K562 (cell line): ENCODE measurements at regions not wholly inside any gene's neighbourhood (a gene's known extent, or its start where the extent isn't known, plus 50 kb on each side); places are given as distances from the start of the nearest gene placed in this dataset.

Experiments used
- ATAC-seq: fragments of 200-7000 bp; cut with Tn5 transposase; 3 replicates; pipeline ENCODE4 v1.9.1; 2020; ENCODE audit warnings: moderate library complexity
- BruUV-seq: library from RNA; stranded (reverse); fragments of 400-500 nt; replicated peaks from 2 replicates; lab custom pipeline; 2021; lab: Mats Ljungman, UMichigan
- CTCF ChIA-PET: fragments of 300-600 bp; formaldehyde crosslinking; extraction: SDS; loops from one replicate; lab custom pipeline; 2021; ENCODE audit warnings: low intra/inter-chr PET ratio; lab: Yijun Ruan, JAX
- POLR2A ChIA-PET: fragments of 300-600, 350-650 bp; sonication (Branson Sonifier 250); formaldehyde crosslinking; extraction: SDS; loops from one replicate; lab custom pipeline; 2021; ENCODE audit warnings: antibody characterized with exemption, inconsistent platforms; lab: Yijun Ruan, JAX
- DNase-seq, 4 experiments: peaks; one replicate each; pipeline versions ENCODE4 v3.0.0 to v3.0.0-alpha.2; 2011 to 2018; ENCODE audit warnings: low spot score in 3 of 4, mixed read lengths in 3 of 4; ENCODE audit errors: extremely low read depth in 1 of 4
- FAIRE-seq: peaks from 2 replicates; lab custom pipeline; 2011; peaks lifted over from hg19 to GRCh38; lab: Jason Lieb, UNC
- H2AFZ ChIP-seq: 2 replicates; pipeline ENCODE4 v1.6.0; 2011; ENCODE audit warnings: low read depth, low read length, control low read depth, inconsistent platforms
- H3K27ac ChIP-seq: fragments of 200-600 bp; 3 replicates; pipeline ENCODE4 v1.8.0; 2011; ENCODE audit warnings: low read depth, mild to moderate bottlenecking, control low read depth, inconsistent platforms, low read length, moderate library complexity, mixed read lengths; ENCODE audit errors: extremely low read depth
- H3K27me3 ChIP-seq, 2 experiments: fragments of 300-600 bp in 1 of 2; 2 replicates in 1 of 2; 3 replicates in 1 of 2; pipeline versions ENCODE4 v1.6.0 to v1.8.0; 2011; ENCODE audit warnings: inconsistent platforms in 2 of 2, low read length in 2 of 2, mild to moderate bottlenecking in 1 of 2, mixed read lengths in 1 of 2, moderate library complexity in 1 of 2; ENCODE audit not compliant: control insufficient read depth in 2 of 2, insufficient read depth in 2 of 2
- H3K36me3 ChIP-seq: fragments of 300-600 bp; 3 replicates; pipeline ENCODE4 v1.8.0; 2011; ENCODE audit warnings: mild to moderate bottlenecking, low read length, inconsistent platforms; ENCODE audit not compliant: control insufficient read depth, insufficient read depth
- H3K4me1 ChIP-seq, 2 experiments: fragments of 200-600 bp in 1 of 2; replicated peaks in 1 of 2; 2 replicates in 1 of 2; 3 replicates in 1 of 2; pipeline versions ENCODE4 v1.5.1 to v1.8.0; 2011; ENCODE audit warnings: inconsistent platforms in 2 of 2, low read length in 2 of 2, mild to moderate bottlenecking in 1 of 2, mixed read lengths in 1 of 2, moderate library complexity in 1 of 2; ENCODE audit not compliant: control insufficient read depth in 2 of 2, insufficient read depth in 2 of 2
- H3K4me2 ChIP-seq: 2 replicates; pipeline ENCODE4 v1.6.1; 2011; ENCODE audit warnings: low read length, control low read depth, inconsistent platforms, mixed read lengths; ENCODE audit not compliant: insufficient read depth
- H3K4me3 ChIP-seq: fragments of 200-600 bp; sonication (generic), shearing (Covaris generic); 2 replicates; pipeline ENCODE4 v1.5.1; 2016; ENCODE audit warnings: control low read depth, inconsistent platforms
- H3K79me2 ChIP-seq: fragments of 200-600 bp; 3 replicates; pipeline ENCODE4 v1.8.0; 2011; ENCODE audit warnings: low read length, inconsistent platforms; ENCODE audit not compliant: control insufficient read depth, insufficient read depth
- H3K9ac ChIP-seq, 2 experiments: 2 replicates each; pipeline versions ENCODE4 v1.6.0 to v1.6.1; 2011; ENCODE audit warnings: low read depth in 2 of 2, low read length in 2 of 2, control low read depth in 1 of 2, inconsistent platforms in 1 of 2, mild to moderate bottlenecking in 1 of 2, mixed read lengths in 1 of 2; ENCODE audit not compliant: insufficient read depth in 1 of 2
- H3K9me1 ChIP-seq: one replicate; pipeline ENCODE4 v1.6.0; 2011; ENCODE audit warnings: inconsistent platforms, mild to moderate bottlenecking, low read length, moderate library complexity; ENCODE audit not compliant: control insufficient read depth, insufficient read depth
- H3K9me3 ChIP-seq: replicated peaks from 2 replicates; pipeline ENCODE4 v1.5.1; 2011; ENCODE audit warnings: low read depth, low read length, inconsistent platforms; ENCODE audit not compliant: control insufficient read depth, insufficient read depth
- H4K20me1 ChIP-seq: replicated peaks from 2 replicates; pipeline ENCODE4 v1.6.1; 2011; ENCODE audit warnings: low read length, inconsistent platforms, mixed read lengths; ENCODE audit not compliant: control insufficient read depth, insufficient read depth
- CBX5 ChIP-seq: IDR thresholded peaks from 2 replicates; pipeline ENCODE4 v1.6.1; 2014; ENCODE audit warnings: low read depth, borderline replicate concordance
- E2F4 ChIP-seq: sonication (generic); formaldehyde crosslinking; IDR thresholded peaks from 2 replicates; pipeline ENCODE4 v1.8.0; 2022; ENCODE audit warnings: mild to moderate bottlenecking, low read depth, missing genetic modification reagents
- MLLT1 ChIP-seq, 2 experiments: fragments of 450-650 bp; IDR thresholded peaks; 2 replicates each; pipeline ENCODE4 v1.6.1; 2016
- MNT ChIP-seq, 2 experiments: fragments of 450-650 bp; conservative IDR thresholded peaks; 2 replicates each; pipeline ENCODE4 v1.6.1; 2017; ENCODE audit warnings: mild to moderate bottlenecking in 2 of 2, moderate library complexity in 2 of 2
- MTF1 ChIP-seq: fragments of 250-450 bp; sonication (Bioruptor Pico); IDR thresholded peaks from 2 replicates; pipeline ENCODE4 v1.9.0; 2021; ENCODE audit warnings: moderate library complexity, mild to moderate bottlenecking, inconsistent platforms, borderline replicate concordance
- SAFB2 ChIP-seq: fragments of 200-400 bp; formaldehyde crosslinking; IDR thresholded peaks from 2 replicates; pipeline ENCODE4 v1.6.1; 2018; ENCODE audit warnings: borderline replicate concordance, low read length, low read depth, moderate library complexity; ENCODE audit not compliant: severe bottlenecking
- SPI1 ChIP-seq: IDR thresholded peaks from 2 replicates; pipeline ENCODE4 v1.6.1; 2011; ENCODE audit warnings: low read depth, low read length, control low read depth, borderline replicate concordance
- ZNF263 ChIP-seq: sonication (generic); formaldehyde crosslinking; IDR thresholded peaks from 2 replicates; pipeline ENCODE4 v1.8.0; 2022; ENCODE audit warnings: mild to moderate bottlenecking, missing genetic modification reagents, borderline replicate concordance
- ZNF77 ChIP-seq: fragments of 250-450 bp; sonication (Bioruptor Pico); IDR thresholded peaks from 2 replicates; pipeline ENCODE4 v1.5.0; 2020
- WGBS: fragments of 100-300 bp; shearing (Covaris generic); methylation state at CpG from one replicate; pipeline ENCODE4 v1.1.6; 2016; ENCODE audit warnings: low coverage, mixed read lengths; ENCODE audit not compliant: insufficient coverage; ENCODE audit errors: missing lambda C conversion rate; 5-methylcytosine and 5-hydroxymethylcytosine counted together
- in situ Hi-C: fragments of 300-500 bp; cut with MboI; formaldehyde crosslinking; loops from 4 replicates; pipeline ENCODE4 v1.15.0; 2018; ENCODE audit warnings: inconsistent platforms, mixed read lengths
- intact Hi-C: fragments of 100-400 bp; cut with micrococcal nuclease; formaldehyde crosslinking; loops from 2 replicates; pipeline ENCODE4 v1.14.2; 2022

- in situ Hi-C loops (no loop called here), intact Hi-C loops (no loop called here)
- Histone ChIP-seq H3K79me2 (no peaks in the 10 kb centered on the region), H3K27ac (no peak overlapping the region), H3K4me1 (no peaks in the 10 kb centered on the region), H3K4me3 (no peak overlapping the region), H2AFZ (no peak overlapping the region), H3K36me3 (no peaks in the 10 kb centered on the region), H3K27me3 (peaks cover 3 to 9% of the 10 kb centered on the region in 2 experiments; a peak in 3 of 5 replicates), H3K9me3 (no peaks in the 10 kb centered on the region), H3K4me2 (no peak overlapping the region), H3K9me1 (no peaks in the 10 kb centered on the region), H4K20me1 (no peaks in the 10 kb centered on the region), H3K9ac (no peak overlapping the region)
- no TSS peak for BruUV-seq
- 2% methylated on average over 2 of the region's 2 CpGs for WGBS
- CTCF ChIA-PET: no interaction called here
- ATAC-seq (no peak), DNase-seq (no peak), FAIRE-seq (no peak)
- TF ChIP-seq MTF1 (CRISPR knock-in tag): no peak
- no peak for TF ChIP-seq ZNF77 (CRISPR knock-in tag)
- no peak for TF ChIP-seq E2F4 (CRISPR knock-in tag)
- TF ChIP-seq SAFB2: no peak
- no peak for TF ChIP-seq MNT (conservative IDR thresholded peaks at IDR 0.05)
- no peak for TF ChIP-seq ZNF263
- TF ChIP-seq MLLT1 (IDR thresholded peaks at IDR 0.05): no peak
- TF ChIP-seq CBX5: no peak
- TF ChIP-seq SPI1: no peak
- POLR2A ChIA-PET: interaction anchor here (0.6 kb wide), 1 partner anchor 557 kb away, joined by 3 read pairs; no protein-coding TSS in a partner anchor
Measured at GRCh38 chr6:138659998-138660397, 113.6 kb upstream of the CCDC28A start.
